CD4-positive, alpha-beta T cell treated with Interleukin-4 for 4 hours (primary cell): ENCODE measurements at regions not wholly inside any gene's neighbourhood (a gene's known extent, or its start where the extent isn't known, plus 50 kb on each side); places are given as distances from the start of the nearest gene placed in this dataset.

Experiments
- DNase-seq: peaks from one replicate; pipeline ENCODE4 v3.0.0-alpha.2; 2020

GRCh38 chr10:78164702-78165101, 131.0 kb downstream of the RPS24 start:
- DNase-seq, result no peak

DNA sequence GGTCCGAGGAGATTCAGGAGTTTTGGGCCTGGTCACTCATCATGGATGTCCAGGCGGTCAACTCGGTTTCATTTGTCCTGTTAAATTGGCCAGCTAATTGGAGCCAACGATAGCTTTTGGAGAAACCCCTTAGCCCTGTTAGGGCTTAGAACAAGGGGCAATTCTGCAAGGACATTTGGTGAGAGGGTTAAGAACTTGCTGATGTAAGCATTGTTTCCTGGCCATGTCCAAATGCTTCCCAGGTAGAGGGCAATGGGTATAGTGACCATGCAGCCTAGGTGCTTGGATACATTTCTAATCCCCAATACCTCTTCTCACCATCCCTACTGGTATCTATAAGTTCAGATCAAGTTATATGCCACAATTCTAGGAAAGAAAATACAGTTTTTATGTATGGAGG, 131.5 kb downstream of the RPS24 start:
- no peak for DNase-seq

- no peak for DNase-seq
Measured at GRCh38 chr10:78165617-78166016, 132.0 kb downstream of the RPS24 start.

GRCh38 chr10:78166261-78166660, 132.6 kb downstream of the RPS24 start:
- DNase-seq, result no peak

GRCh38 chr10:78169214-78169613, 135.6 kb downstream of the RPS24 start:
- no peak for DNase-seq

- no peak for DNase-seq
Measured at GRCh38 chr10:78170026-78170475, 136.4 kb downstream of the RPS24 start.

DNA sequence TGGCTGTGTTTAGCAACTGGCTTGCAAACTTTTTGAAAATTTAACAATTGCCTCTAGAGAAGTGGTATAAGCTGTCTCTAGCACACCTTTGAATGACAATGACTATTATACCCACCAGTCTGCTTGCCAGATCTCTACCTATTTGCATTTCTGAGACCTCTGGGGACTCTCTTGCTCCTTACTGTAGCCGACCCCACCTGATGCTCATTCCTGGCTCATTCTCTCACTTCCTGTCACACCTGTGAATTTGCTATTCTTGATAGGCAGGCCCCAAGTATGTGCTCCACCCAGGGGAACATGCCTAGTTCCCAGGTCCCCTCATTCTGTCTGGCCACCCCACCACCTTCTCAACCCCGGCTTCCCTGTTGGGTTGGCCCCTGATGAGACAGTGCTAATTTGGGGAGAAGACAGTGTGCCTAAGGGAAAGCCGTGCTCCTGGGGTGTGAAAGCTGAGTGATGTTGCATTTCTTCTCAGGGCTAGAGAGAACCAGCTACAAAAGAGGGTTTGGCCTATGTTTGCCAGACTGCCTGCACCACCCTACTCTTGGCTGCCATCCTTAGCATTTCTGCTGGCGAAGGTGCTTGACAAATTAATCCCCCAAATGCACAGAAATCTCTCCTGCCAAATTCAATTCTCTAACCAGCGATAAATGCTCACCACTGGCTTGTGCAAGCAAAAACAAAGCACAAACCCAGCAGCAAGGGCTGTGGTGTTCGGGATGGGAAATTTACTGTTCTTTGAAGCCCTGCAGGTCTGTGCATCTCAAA, 138.2 kb downstream of the RPS24 start:
- DNase-seq, result no peak

DNA sequence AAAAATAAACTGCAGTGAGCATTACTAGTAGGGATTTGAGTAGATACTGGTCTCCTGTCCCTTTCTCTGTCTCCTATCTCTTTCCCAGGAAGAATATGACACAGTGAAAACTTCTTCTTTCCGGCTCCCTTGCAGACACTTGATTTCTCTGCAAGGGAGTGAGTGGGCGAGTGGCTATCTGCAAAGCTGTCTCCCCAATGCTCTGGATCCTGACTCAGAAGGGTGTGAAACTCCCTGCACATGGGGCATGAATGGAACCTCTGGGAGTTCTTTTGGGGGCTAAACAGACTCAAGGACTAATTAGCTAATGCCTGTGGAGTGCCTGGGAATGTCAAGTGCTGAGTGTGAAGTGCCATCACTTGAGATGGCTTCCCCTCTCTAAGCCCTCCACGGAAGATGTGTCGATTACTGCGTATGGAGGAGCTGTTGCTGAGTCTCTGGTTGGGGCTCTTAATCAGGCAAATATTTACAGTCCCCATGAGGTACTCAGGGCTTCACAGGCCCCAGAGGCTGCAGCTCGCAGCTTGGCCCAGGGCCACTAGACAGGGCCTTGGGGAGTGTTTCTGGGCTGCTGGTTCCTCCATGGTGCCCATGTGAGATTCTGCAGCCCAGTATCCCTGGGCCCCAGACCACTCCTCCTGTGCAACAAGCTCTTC, 139.8 kb downstream of the RPS24 start:
- no peak for DNase-seq

DNA sequence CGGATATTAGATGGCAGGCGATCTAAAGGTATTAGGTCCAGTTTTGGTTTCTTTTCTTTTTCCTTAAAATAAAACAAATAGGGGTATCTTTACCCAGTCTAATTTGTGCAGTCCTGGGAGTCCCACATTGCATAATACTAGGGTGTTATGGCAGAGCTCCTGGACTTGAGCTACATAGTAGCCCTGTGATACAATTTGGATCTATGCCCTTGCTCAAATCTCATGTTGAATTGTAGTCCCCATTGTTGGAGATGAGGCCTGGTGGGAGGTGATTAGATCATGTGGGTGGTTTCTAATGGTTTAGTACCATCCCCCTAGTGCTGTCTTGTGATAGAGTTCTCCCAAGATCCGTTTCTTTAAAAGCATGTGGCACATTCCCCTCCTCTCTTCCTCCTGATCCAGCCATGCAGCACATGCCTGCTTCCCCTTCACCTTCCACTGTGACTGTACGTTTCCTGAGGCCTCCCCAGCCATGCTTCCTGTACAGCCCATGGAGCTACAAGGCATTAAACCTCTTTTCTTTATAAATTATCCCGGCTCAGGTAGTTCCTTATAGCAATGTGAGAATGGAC, 141.9 kb downstream of the RPS24 start:
- no peak for DNase-seq

DNA sequence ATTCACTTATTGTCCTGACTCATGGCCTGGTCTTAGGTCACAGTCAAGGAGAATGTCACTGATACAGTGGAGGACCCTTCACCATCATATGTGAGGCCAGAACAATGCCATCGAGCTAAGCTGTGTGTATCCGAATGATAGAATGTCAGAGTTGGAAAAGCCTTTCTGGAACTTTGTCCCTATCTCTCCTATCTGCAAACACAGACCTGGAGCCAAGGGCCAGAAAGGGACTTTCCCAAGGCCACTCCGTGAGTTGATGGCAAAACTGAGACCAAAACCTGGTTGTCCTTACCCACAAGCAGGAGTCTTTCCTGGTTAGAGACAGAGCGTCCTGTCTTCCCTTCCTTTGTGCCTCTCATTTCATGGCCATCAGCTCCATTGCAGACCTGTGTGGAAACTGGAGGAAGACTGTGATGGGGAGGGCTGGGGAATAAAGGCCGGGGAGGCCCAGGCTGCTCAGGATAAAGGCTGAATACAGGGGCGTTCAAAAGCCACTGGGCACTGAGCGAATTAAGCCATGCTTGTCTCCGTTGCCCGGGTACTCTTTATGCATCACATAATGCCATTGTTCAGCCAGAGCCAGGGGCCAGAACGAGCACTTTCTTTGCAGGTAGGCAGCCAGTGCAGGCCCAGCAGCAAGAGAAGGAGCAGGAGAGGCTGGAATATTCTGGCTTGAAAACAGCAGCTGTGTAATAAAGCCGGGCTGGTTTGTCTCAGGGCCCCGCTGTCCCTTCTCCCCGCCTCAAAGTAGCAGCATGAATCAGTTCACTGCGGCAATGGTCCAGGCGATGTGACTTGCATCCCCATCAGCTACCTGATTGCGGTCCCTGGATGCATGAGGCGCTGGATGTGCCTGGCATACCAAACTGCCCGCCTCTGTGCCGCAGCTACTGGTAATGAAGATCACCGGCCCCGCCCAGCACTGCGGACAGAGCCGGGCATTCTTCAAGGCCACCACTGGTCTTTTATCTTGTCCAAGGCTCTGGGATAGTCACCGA, 143.0 kb downstream of the RPS24 start:
- no peak for DNase-seq

DNA sequence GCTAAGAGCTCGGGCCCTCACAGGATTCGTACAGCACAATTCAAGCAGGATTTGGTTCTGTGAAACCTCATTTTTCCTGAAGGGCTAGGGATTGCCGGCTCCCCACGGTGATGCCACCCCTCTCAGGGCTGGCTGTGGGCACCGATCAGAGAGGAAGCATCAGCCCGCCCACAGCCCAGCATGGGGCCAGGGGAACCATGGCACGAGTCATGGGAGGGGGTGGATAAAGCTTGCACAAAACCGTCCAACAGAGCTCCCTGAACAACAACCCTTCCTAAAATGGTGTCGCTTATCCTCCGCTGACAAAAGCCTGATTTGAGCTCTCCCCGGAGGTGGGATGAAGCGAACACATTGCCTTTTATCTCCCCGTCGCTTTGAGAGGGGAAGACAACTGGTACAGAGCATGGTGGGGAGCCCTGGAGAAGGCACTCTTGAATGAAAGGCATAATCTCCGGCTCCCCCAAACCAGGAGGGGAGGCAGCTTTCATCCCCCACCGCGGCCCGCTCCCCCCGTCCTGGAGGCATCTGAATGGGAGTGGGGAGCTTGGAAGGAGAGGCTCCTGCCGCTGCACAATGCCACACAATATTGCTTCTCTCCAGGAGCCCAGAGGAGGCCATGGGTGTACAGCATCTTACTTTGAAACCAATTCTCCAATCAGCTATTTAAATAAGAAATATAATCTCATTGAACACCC, 144.0 kb downstream of the RPS24 start:
- DNase-seq, result no peak

DNA sequence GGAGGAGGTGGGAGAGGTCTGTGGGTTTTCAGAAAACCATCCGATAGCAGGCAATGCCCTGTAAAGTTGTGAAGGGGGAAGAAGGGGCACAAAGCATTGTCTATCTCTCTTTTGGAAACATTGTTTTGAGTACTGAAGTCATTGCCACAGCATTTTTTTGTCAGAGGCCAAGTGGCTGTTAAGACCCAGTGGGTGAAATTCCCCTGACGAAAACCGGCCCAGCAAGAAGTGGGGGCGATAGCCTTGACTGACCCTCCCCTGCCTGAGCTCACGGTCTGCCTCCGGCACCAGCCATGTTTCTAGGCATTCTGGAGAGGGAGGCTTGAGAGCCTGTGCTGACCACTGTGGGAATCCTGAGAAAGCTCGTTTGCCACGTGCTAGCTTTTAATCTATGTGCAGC, 144.7 kb downstream of the RPS24 start:
- no peak for DNase-seq

DNA sequence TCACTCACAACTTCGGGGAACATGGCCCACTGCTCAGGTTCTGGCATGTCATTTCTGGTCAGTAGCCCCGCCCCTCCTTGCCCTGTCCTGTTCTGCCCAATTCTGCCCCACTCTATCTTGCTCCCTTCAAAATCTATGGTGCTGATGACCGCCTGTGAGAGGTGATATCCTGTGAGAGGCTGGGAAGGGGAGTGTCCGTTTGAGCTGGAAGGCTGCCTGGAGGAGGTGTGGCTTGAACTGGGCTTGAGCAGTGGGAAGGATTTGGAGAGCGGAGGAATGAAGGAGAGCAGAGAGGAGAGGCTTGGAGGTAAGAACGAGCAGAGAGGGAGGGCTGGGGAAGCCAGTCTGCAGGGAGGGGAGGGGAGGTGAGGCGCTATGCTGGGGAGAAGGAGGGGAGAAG, 145.3 kb downstream of the RPS24 start:
- DNase-seq, result no peak

- no peak for DNase-seq
Measured at GRCh38 chr10:78179886-78180705, 146.4 kb downstream of the RPS24 start.

- no peak for DNase-seq
Measured at GRCh38 chr10:78181381-78182055, 147.9 kb downstream of the RPS24 start.

GRCh38 chr10:78182841-78183240, 149.2 kb downstream of the RPS24 start:
- no peak for DNase-seq

GRCh38 chr10:78184851-78185692, 151.4 kb downstream of the RPS24 start:
- no peak for DNase-seq

- no peak for DNase-seq
Measured at GRCh38 chr10:78185693-78186055, 152.0 kb downstream of the RPS24 start.

DNA sequence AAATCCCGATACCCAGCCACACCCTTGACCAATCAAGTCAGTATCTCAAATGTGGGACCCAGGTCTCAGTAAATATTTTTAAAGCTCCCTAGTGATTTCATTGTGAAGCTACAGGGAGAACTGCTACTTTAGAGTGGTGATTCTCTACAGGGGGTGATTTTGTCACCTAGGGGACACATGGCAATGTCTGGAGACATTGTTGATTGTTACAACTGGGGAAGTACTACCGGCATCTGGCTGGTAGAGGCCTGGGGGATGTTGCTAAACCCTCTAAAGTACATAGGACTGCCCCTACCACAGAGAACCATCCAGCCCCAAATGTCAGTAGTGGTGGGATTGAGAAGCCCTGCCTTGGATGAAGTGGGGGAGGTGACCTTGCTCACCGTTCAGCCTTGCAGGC, 152.9 kb downstream of the RPS24 start:
- DNase-seq, result no peak

- no peak for DNase-seq
Measured at GRCh38 chr10:78187371-78187770, 153.7 kb downstream of the RPS24 start.
